SK-N-SH (cell line): ENCODE measurements at regions not wholly inside any gene's neighbourhood (a gene's known extent, or its start where the extent isn't known, plus 50 kb on each side); places are given as distances from the start of the nearest gene placed in this dataset.

Experiments used
- CTCF ChIA-PET: fragments of 300-600, 350-600 bp; formaldehyde crosslinking; extraction: SDS; loops from one replicate; lab custom pipeline; 2021; lab: Yijun Ruan, JAX
- POLR2A ChIA-PET: fragments of 350-600 bp; sonication (Branson Sonifier 250); formaldehyde crosslinking; extraction: SDS; loops from one replicate; lab custom pipeline; 2020; ENCODE audit warnings: antibody characterized with exemption, inconsistent platforms; lab: Yijun Ruan, JAX
- DNase-seq: peaks from one replicate; pipeline ENCODE4 v3.0.0; 2012
- H2AFZ ChIP-seq: fragments of 200-600 bp; sonication (generic); 2 replicates; pipeline ENCODE4 v1.8.1; 2016; ENCODE audit warnings: antibody characterized with exemption, mild to moderate bottlenecking, low read depth
- H3F3A ChIP-seq: fragments of 200-600 bp; sonication (generic); replicated peaks from 2 replicates; pipeline ENCODE3; 2016; ENCODE audit warnings: antibody characterized with exemption, mild to moderate bottlenecking; ENCODE audit not compliant: insufficient read depth
- H3K27ac ChIP-seq, 2 experiments: fragments of 200-500 bp in 1 of 2; fragments of 200-600 bp in 1 of 2; sonication (Bioruptor generic) in 1 of 2; sonication (generic), shearing (Covaris generic) in 1 of 2; 2 replicates each; pipeline versions ENCODE4 v1.5.1 to v1.6.1; 2014 to 2016; ENCODE audit warnings: low read depth in 2 of 2, inconsistent platforms in 1 of 2, low read length in 1 of 2, mild to moderate bottlenecking in 1 of 2, mixed read lengths in 1 of 2
- H3K27me3 ChIP-seq: fragments of 200-600 bp; sonication (generic), shearing (Covaris generic); 2 replicates; pipeline ENCODE4 v1.6.1; 2016; ENCODE audit warnings: mixed run types; ENCODE audit not compliant: insufficient read depth
- H3K36me3 ChIP-seq, 2 experiments: fragments of 200-500 bp in 1 of 2; fragments of 200-600 bp in 1 of 2; sonication (Bioruptor generic) in 1 of 2; sonication (generic) in 1 of 2; replicated peaks in 1 of 2; 2 replicates each; pipeline versions ENCODE3 to v1.5.1; 2014 to 2016; ENCODE audit warnings: low read length in 1 of 2, mild to moderate bottlenecking in 1 of 2; ENCODE audit not compliant: insufficient read depth in 2 of 2, control insufficient read depth in 1 of 2
- H3K4me1 ChIP-seq, 2 experiments: fragments of 200-500 bp in 1 of 2; fragments of 200-600 bp in 1 of 2; sonication (Bioruptor generic) in 1 of 2; sonication (generic), shearing (Covaris generic) in 1 of 2; 2 replicates each; pipeline versions ENCODE4 v1.5.1 to v1.6.1; 2014 to 2016; ENCODE audit warnings: low read depth in 1 of 2, low read length in 1 of 2, mixed run types in 1 of 2; ENCODE audit not compliant: insufficient read depth in 2 of 2, control insufficient read depth in 1 of 2
- H3K4me2 ChIP-seq: fragments of 200-600 bp; sonication (generic), shearing (Covaris generic); 2 replicates; pipeline ENCODE4 v1.6.1; 2017; ENCODE audit warnings: mixed run types
- H3K4me3 ChIP-seq, 2 experiments: fragments of 200-500 bp in 1 of 2; fragments of 200-600 bp in 1 of 2; sonication (Bioruptor generic) in 1 of 2; sonication (generic), shearing (Covaris generic) in 1 of 2; 2 replicates each; pipeline versions ENCODE4 v1.5.1 to v1.8.1; 2014 to 2016; ENCODE audit warnings: low read depth in 2 of 2, inconsistent platforms in 1 of 2, low read length in 1 of 2, mild to moderate bottlenecking in 1 of 2, mixed read lengths in 1 of 2, moderate library complexity in 1 of 2
- H3K79me2 ChIP-seq: fragments of 200-600 bp; sonication (generic); 2 replicates; pipeline ENCODE4 v1.8.1; 2017; ENCODE audit warnings: mild to moderate bottlenecking; ENCODE audit not compliant: insufficient read depth
- H3K9ac ChIP-seq: fragments of 200-600 bp; sonication (generic); 2 replicates; pipeline ENCODE4 v1.6.1; 2017; ENCODE audit warnings: mixed run types
- H3K9me2 ChIP-seq: fragments of 200-600 bp; sonication (generic); 2 replicates; pipeline ENCODE4 v1.6.1; 2017; ENCODE audit warnings: mixed run types
- H3K9me3 ChIP-seq: fragments of 200-600 bp; sonication (generic); 2 replicates; pipeline ENCODE4 v1.6.1; 2017; ENCODE audit warnings: mixed run types, mild to moderate bottlenecking, moderate library complexity
- H4K20me1 ChIP-seq: fragments of 200-600 bp; sonication (generic); 2 replicates; pipeline ENCODE4 v1.6.1; 2017; ENCODE audit warnings: mild to moderate bottlenecking, mixed run types; ENCODE audit not compliant: insufficient read depth
- ELF1 ChIP-seq: IDR thresholded peaks from 2 replicates; pipeline ENCODE4 v1.4.0; 2012
- EZH2phosphoT487 ChIP-seq: fragments of 200-600 bp; sonication (generic); IDR thresholded peaks from 2 replicates; pipeline ENCODE4 v1.6.1; 2017; ENCODE audit warnings: low read depth, mixed run types, mild to moderate bottlenecking, antibody characterized with exemption, moderate library complexity, borderline replicate concordance
- FOSL2 ChIP-seq: IDR thresholded peaks from 2 replicates; pipeline ENCODE4 v1.4.0; 2012; ENCODE audit warnings: low read depth, mild to moderate bottlenecking, moderate library complexity, borderline replicate concordance
- GATA2 ChIP-seq: sonication (generic); formaldehyde crosslinking; IDR thresholded peaks from 2 replicates; pipeline ENCODE4 v1.5.0; 2020; ENCODE audit warnings: mild to moderate bottlenecking, missing genetic modification reagents
- MXI1 ChIP-seq: IDR thresholded peaks from 2 replicates; pipeline ENCODE4 v1.6.1; 2012; ENCODE audit warnings: mild to moderate bottlenecking, low read depth, low read length, improper control_type of control experiment
- PBX3 ChIP-seq: IDR thresholded peaks from 2 replicates; pipeline ENCODE4; 2012
- POLR2AphosphoS5 ChIP-seq: IDR thresholded peaks from 2 replicates; pipeline ENCODE4 v1.6.1; 2012; ENCODE audit warnings: low read depth, low read length
- RCOR1 ChIP-seq: fragments of 150-350 bp; IDR thresholded peaks from 2 replicates; pipeline ENCODE4 v1.6.1; 2017; ENCODE audit warnings: antibody characterized with exemption, low read length
- RFX5 ChIP-seq: IDR thresholded peaks from 2 replicates; pipeline ENCODE4 v1.6.1; 2012; ENCODE audit warnings: mild to moderate bottlenecking, improper control_type of control experiment, low read length
- RXRA ChIP-seq: IDR thresholded peaks from 2 replicates; pipeline ENCODE4 v1.4.0; 2012; ENCODE audit warnings: low read depth, mild to moderate bottlenecking, borderline replicate concordance
- SMC3 ChIP-seq: IDR thresholded peaks from 2 replicates; pipeline ENCODE4 v1.6.1; 2012; ENCODE audit warnings: low read depth, low read length, improper control_type of control experiment
- TAF1 ChIP-seq: IDR thresholded peaks from 2 replicates; pipeline ENCODE4 v1.6.1; 2012; ENCODE audit warnings: low read depth, mild to moderate bottlenecking, low read length, moderate library complexity, borderline replicate concordance
- TEAD4 ChIP-seq: IDR thresholded peaks from 2 replicates; pipeline ENCODE4 v1.4.0; 2012; ENCODE audit warnings: mild to moderate bottlenecking, borderline replicate concordance; ENCODE audit not compliant: insufficient read depth
- USF2 ChIP-seq: fragments of 150-350 bp; IDR thresholded peaks from 2 replicates; pipeline ENCODE4 v1.6.1; 2017; ENCODE audit warnings: antibody characterized with exemption, low read length, low read depth, borderline replicate concordance
- YY1 ChIP-seq: IDR thresholded peaks from 2 replicates; pipeline ENCODE4 v1.4.0; 2012; ENCODE audit warnings: low read depth, mild to moderate bottlenecking
- ZBTB33 ChIP-seq: IDR thresholded peaks from 2 replicates; pipeline ENCODE4 v1.4.0; 2012; ENCODE audit warnings: low read depth, borderline replicate concordance
- WGBS: methylation state at CpG from one replicate; pipeline ENCODE4 v1.1.6; 2017; ENCODE audit warnings: low lambda C conversion rate; 5-methylcytosine and 5-hydroxymethylcytosine counted together
- TF ChIP-seq, protein P1 (sequence below): fragments of 200-600 bp; sonication (generic); IDR thresholded peaks from 2 replicates; pipeline ENCODE4 v1.6.1; 2017; ENCODE audit warnings: antibody characterized with exemption, mild to moderate bottlenecking, moderate library complexity
- TF ChIP-seq, protein P2 (sequence below): fragments of 150-350 bp; IDR thresholded peaks from 2 replicates; pipeline ENCODE4 v1.6.1; 2016; ENCODE audit warnings: mild to moderate bottlenecking, low read depth, low read length
- TF ChIP-seq, protein P3 (sequence below): IDR thresholded peaks from 2 replicates; pipeline ENCODE4 v1.4.0; 2012; ENCODE audit warnings: low read depth, borderline replicate concordance

DNA sequence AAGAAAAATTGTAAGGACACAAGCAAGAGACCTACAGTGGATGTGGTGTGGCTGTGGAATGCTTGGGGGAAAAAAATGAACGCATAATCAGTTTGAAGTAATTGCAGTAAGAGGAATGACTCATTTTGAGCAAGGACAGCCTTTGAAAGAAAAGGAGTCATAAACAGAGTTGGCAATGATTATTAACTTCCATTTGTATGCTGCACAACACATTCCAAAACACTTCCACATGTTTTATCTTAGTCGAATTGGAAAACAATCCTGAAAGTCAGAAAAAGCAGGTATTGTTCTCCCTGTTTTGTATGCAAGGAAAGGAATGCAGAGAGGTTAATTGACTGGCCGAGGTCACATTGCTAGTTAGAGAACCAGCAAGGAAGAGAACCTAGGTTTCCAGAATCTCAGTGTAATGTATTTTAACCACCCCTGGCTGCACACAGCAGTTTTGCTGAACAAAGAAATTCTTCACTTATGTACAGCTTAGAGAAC lies 630.0 kb upstream of the MIR17HG start:
- POLR2A ChIA-PET, result no interaction called here
- H3K4me3 ChIP-seq, result no peak overlapping the region

More for the DNA sequence above, 630.0 kb upstream of the MIR17HG start:
- CTCF ChIA-PET, result interaction anchor here (1.2 kb wide), 1 partner anchor 41 kb away, joined by 3 read pairs; no protein-coding TSS in a partner anchor
- Histone ChIP-seq H3K27me3 (no peaks in the 10 kb centered on the region), H3F3A (no peaks in the 10 kb centered on the region), H3K9me2 (no peaks in the 10 kb centered on the region), H3K36me3 (no peaks in the 10 kb centered on the region), H3K9ac (no peak overlapping the region)
- TF ChIP-seq ZBTB33 (no peak), EZH2phosphoT487 (no peak), USF2 (no peak), MXI1 (no peak), POLR2AphosphoS5 (no peak), RXRA (no peak), SMC3 (no peak), TAF1 (no peak), RFX5 (no peak), PBX3 (no peak), FOSL2 (no peak; the same call in 1 of the 2 replicates), ELF1 (no peak), TEAD4 (no peak), GATA2 (no peak), RCOR1 (no peak), YY1 (no peak)
- TF ChIP-seq, protein P1, sequence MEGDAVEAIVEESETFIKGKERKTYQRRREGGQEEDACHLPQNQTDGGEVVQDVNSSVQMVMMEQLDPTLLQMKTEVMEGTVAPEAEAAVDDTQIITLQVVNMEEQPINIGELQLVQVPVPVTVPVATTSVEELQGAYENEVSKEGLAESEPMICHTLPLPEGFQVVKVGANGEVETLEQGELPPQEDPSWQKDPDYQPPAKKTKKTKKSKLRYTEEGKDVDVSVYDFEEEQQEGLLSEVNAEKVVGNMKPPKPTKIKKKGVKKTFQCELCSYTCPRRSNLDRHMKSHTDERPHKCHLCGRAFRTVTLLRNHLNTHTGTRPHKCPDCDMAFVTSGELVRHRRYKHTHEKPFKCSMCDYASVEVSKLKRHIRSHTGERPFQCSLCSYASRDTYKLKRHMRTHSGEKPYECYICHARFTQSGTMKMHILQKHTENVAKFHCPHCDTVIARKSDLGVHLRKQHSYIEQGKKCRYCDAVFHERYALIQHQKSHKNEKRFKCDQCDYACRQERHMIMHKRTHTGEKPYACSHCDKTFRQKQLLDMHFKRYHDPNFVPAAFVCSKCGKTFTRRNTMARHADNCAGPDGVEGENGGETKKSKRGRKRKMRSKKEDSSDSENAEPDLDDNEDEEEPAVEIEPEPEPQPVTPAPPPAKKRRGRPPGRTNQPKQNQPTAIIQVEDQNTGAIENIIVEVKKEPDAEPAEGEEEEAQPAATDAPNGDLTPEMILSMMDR, result no peak
- TF ChIP-seq, protein P2, sequence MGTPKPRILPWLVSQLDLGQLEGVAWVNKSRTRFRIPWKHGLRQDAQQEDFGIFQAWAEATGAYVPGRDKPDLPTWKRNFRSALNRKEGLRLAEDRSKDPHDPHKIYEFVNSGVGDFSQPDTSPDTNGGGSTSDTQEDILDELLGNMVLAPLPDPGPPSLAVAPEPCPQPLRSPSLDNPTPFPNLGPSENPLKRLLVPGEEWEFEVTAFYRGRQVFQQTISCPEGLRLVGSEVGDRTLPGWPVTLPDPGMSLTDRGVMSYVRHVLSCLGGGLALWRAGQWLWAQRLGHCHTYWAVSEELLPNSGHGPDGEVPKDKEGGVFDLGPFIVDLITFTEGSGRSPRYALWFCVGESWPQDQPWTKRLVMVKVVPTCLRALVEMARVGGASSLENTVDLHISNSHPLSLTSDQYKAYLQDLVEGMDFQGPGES, result no peak
- TF ChIP-seq, protein P3, sequence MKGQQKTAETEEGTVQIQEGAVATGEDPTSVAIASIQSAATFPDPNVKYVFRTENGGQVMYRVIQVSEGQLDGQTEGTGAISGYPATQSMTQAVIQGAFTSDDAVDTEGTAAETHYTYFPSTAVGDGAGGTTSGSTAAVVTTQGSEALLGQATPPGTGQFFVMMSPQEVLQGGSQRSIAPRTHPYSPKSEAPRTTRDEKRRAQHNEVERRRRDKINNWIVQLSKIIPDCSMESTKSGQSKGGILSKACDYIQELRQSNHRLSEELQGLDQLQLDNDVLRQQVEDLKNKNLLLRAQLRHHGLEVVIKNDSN, result no peak
- TF ChIP-seq, all 33 proteins: peak for 0
- Histone ChIP-seq H4K20me1 (no peaks in the 10 kb centered on the region), H3K27ac (peak overlapping the region in 1 of 2 experiments; percentile 34; a peak in 1 of 4 replicates), H3K9me3 (no peaks in the 10 kb centered on the region), H3K4me2 (no peak overlapping the region), H3K79me2 (no peaks in the 10 kb centered on the region), H3K4me1 (peaks cover 0 to 4% of the 10 kb centered on the region in 2 experiments; a peak in 2 of 4 replicates), H2AFZ (no peak overlapping the region)
- no peak for DNase-seq
- WGBS, result 35% methylated on average over 3 of the region's 3 CpGs
